KOPT-K1 (cell line): ENCODE measurements at regions not wholly inside any gene's neighbourhood (a gene's known extent, or its start where the extent isn't known, plus 50 kb on each side); places are given as distances from the start of the nearest gene placed in this dataset.
"Not testable (repeated sequence)": the region's sequence is repeated elsewhere in the genome, so short reads cannot be mapped to it uniquely, and the experiment has no call there.

Source experiments
- H3K27ac ChIP-seq: fragments of 200-600 bp; sonication (generic); 2 replicates; pipeline ENCODE4 v1.5.1; 2016; ENCODE audit warnings: antibody characterized with exemption, mild to moderate bottlenecking, low read depth, low read length; ENCODE audit not compliant: poor library complexity, severe bottlenecking
- H3K36me3 ChIP-seq: fragments of 200-600 bp; sonication (generic); 2 replicates; pipeline ENCODE4 v1.5.1; 2017; ENCODE audit warnings: antibody characterized with exemption, mild to moderate bottlenecking, low read length, moderate library complexity; ENCODE audit not compliant: insufficient read depth
- H3K9me3 ChIP-seq: fragments of 200-600 bp; sonication (generic); 2 replicates; pipeline ENCODE4 v1.5.1; 2017; ENCODE audit warnings: antibody characterized with exemption, low read length, mild to moderate bottlenecking; ENCODE audit not compliant: insufficient read depth, poor library complexity, severe bottlenecking

DNA sequence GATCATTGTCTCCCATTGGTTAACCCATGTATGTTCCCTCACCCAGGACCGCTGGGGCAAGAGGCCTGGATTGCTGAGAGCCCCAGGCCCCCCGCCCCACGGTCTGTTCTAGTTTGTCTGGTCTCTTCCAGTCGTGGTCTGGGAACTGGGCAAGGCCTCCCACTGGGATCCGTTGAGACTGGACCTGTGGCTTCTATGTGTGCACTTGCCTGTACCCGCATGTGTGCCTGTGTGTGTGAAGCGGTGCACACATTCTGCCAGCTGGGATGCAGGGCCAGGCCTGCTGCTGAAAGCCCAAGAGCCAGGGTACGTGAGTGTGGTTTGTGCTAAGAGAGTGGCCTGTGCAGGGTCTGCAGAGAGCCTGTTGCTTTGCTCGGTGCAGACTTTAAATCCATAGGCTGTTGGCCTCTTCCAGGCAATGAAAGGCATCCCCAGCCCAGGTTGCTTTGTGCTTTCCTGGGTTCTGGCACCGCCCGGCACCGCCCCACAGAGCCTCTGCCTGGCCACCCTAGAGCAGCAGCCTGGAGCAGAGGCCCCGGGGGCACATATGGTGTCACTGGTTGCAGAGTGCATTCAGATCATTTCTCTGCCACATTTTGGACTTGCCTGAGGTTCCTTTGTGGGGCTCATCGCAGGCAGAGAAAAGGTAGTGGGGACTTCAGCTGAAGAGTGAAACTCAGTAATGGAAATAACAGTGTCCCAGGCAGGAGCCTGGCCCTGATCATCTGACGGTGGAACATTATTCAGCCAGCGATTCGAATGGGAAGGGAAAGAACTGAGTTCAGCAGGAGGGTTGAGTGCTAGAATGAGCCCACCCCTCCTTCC is 215.5 kb downstream of the GLRX3 start:
- H3K36me3 ChIP-seq, result no peaks in the 10 kb centered on the region
- H3K9me3 ChIP-seq, result no peaks in the 10 kb centered on the region
- no peak overlapping the region for H3K27ac ChIP-seq

- H3K9me3 ChIP-seq, result no peaks in the 10 kb centered on the region
- no peak overlapping the region for H3K27ac ChIP-seq
- no peaks in the 10 kb centered on the region for H3K36me3 ChIP-seq
Measured at GRCh38 chr10:130352291-130352645, 216.1 kb downstream of the GLRX3 start.

- Histone ChIP-seq H3K27ac (no peak overlapping the region), H3K36me3 (no peaks in the 10 kb centered on the region), H3K9me3 (no peaks in the 10 kb centered on the region)
Measured at GRCh38 chr10:130353928-130354572, 217.9 kb downstream of the GLRX3 start.

DNA sequence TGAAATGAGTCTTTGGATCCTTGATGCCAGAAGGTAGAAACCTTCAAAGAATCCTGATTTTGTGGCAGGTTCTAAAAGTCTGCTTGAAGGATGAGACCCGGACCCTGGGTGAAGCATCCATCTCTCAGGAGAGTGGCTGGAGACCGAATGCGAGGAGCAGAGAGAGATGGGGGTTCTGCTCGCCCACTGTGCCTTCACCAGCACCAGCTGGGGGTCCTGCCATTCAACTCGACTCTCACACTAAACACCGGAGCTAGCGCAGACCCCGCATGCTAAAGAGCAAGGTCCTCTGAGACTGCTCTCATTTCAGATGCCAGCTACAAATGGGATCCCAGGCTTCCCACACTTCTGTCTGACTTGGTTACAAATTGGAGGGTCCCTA is 218.4 kb downstream of the GLRX3 start:
- no peaks in the 10 kb centered on the region for H3K36me3 ChIP-seq
- no peak overlapping the region for H3K27ac ChIP-seq
- no peaks in the 10 kb centered on the region for H3K9me3 ChIP-seq

- Histone ChIP-seq H3K27ac (no peak overlapping the region), H3K9me3 (no peaks in the 10 kb centered on the region)
Measured at GRCh38 chr10:130354976-130355795, 219.0 kb downstream of the GLRX3 start.

GRCh38 chr10:130356429-130356828 is 220.2 kb downstream of the GLRX3 start:
- H3K36me3 ChIP-seq, H3K27ac ChIP-seq, H3K9me3 ChIP-seq: not testable (repeated sequence)

More at GRCh38 chr10:130354976-130355795, 219.0 kb downstream of the GLRX3 start:
- H3K36me3 ChIP-seq, result no peaks in the 10 kb centered on the region

DNA sequence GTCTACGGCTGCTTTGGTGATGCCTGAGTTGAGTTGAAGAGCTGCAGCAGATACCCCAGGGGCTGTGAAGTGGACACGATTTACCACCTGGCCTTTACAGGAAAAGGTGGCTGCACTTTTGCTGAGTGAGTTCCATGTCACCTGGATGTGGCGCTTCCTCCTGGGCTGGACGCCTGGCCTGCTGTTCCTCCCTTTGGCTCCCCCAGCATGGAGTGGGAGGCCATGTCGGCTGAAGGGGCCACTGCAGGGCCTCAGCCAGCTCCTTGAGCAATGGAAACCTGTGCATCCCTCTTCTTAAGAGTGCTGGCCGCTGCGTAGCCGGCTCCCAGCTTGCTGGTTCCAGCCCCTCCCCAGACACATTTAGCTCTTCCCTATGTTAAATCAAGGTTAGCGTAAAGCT is 221.0 kb downstream of the GLRX3 start:
- Histone ChIP-seq H3K27ac (no peak overlapping the region), H3K36me3 (no peaks in the 10 kb centered on the region), H3K9me3 (no peaks in the 10 kb centered on the region)

- H3K9me3 ChIP-seq, result no peaks in the 10 kb centered on the region
- H3K36me3 ChIP-seq, result no peaks in the 10 kb centered on the region
- H3K27ac ChIP-seq, result no peak overlapping the region
Measured at GRCh38 chr10:130357951-130358350, 221.8 kb downstream of the GLRX3 start.

- no peaks in the 10 kb centered on the region for H3K36me3 ChIP-seq
- H3K27ac ChIP-seq, result no peak overlapping the region
- no peaks in the 10 kb centered on the region for H3K9me3 ChIP-seq
Measured at GRCh38 chr10:130358981-130359650, 222.9 kb downstream of the GLRX3 start.

DNA sequence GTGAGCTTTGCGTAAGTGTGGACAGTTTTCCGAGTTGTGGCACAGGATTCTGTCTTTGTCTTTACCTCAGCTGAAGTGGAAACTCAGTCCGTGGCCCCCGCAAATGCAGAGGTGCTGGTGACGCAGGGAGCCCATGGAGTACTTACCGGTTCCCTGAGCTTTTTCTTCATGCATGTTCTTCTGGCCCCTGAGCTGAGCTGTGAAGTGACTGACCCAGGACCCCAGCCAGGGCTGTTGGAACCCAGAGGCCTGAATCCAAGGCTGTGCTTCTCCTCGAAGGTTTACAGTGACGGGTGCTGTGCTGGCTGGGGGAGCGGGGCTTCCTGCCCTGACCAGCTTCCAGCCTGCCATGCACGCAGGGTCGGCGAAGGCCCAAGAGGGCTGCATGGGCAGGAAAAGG is 223.5 kb downstream of the GLRX3 start:
- H3K27ac ChIP-seq, result no peak overlapping the region
- H3K36me3 ChIP-seq, result no peaks in the 10 kb centered on the region
- H3K9me3 ChIP-seq, result no peaks in the 10 kb centered on the region

GRCh38 chr10:130360826-130361311 is 224.7 kb downstream of the GLRX3 start:
- H3K9me3 ChIP-seq, result no peaks in the 10 kb centered on the region

GRCh38 chr10:130361351-130362105 is 225.3 kb downstream of the GLRX3 start:
- Histone ChIP-seq H3K27ac (no peak overlapping the region), H3K36me3 (no peaks in the 10 kb centered on the region), H3K9me3 (no peaks in the 10 kb centered on the region)

More at GRCh38 chr10:130360826-130361311, 224.7 kb downstream of the GLRX3 start:
- no peak overlapping the region for H3K27ac ChIP-seq
- H3K36me3 ChIP-seq, result no peaks in the 10 kb centered on the region

GRCh38 chr10:130362308-130362761 is 226.1 kb downstream of the GLRX3 start:
- Histone ChIP-seq H3K27ac (no peak overlapping the region), H3K9me3 (no peaks in the 10 kb centered on the region), H3K36me3 (no peaks in the 10 kb centered on the region)

GRCh38 chr10:130363051-130363450 is 226.9 kb downstream of the GLRX3 start:
- Histone ChIP-seq H3K9me3 (no peaks in the 10 kb centered on the region), H3K27ac (no peak overlapping the region), H3K36me3 (no peaks in the 10 kb centered on the region)
